HG03520 (cell line): ENCODE measurements at regions not wholly inside any gene's neighbourhood (a gene's known extent, or its start where the extent isn't known, plus 50 kb on each side); places are given as distances from the start of the nearest gene placed in this dataset.

Experiments used
- ATAC-seq: cut with Tn5 transposase; IDR thresholded peaks from one replicate; pipeline ENCODE4 v1.9.1; 2021; ENCODE audit warnings: mild to moderate bottlenecking, moderate library complexity; ENCODE audit not compliant: unreplicated experiment

DNA sequence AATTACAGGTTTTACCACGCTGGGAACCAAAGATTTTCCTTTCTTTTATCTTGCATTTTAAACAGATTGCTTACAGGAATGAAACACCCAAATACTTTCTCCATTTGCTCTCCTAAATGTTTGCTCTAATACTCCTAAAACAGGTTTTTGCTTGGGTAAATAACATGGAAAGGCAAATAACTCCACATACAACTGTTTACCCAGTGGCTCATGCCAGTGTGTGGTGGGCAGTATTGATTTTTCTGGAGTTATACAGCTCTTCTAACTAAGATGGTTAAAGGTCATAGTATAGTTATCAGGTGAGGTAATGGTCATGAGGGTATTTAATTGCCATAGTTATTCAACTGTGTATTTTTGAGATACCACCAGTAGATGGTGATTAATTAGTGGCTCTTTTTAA lies 61.2 kb upstream of the RAB27B start:
- ATAC-seq = no peak

- ATAC-seq = no peak
These were observed 58.5 kb upstream of the RAB27B start for GRCh38 chr18:54769526-54770464.

DNA sequence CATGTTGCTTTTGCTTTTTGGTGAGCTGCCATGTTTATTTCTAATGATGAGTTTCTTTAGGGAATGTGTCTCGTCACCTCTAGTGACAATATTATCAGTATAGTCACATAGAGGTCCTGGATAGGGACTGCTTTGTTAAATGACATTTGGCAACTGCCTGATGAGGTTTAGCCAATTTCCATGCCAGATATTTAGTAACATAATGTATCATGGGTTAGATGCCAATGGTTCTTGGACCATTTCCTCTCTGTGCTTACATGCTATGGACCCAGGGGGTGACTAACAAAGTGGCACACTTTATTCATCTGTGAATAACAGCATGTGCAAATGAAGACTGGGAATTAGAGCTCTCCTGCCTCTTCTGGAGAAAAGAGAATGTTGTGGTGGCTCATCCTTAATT lies 56.2 kb upstream of the RAB27B start:
- ATAC-seq = no peak

DNA sequence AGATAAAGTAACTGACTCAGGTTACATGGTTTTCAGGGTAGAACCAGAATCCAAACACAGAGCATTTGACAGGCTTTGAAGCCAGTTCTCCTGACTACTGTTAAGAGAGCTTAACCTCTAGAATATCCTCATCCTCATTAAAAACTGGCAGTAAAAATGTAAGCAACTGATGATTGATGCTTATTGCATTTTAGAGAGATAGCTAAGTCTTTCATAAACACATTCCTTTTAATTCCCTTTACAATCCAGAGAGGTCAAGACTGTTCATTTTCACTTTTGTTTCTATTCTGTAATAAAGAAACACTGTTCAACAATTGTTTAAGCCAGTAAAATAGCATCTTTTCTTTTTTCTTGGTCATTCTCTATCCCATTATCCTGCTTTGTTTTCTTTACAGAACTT lies 53.9 kb upstream of the RAB27B start:
- no peak for ATAC-seq

GRCh38 chr18:54774981-54775665 lies 53.2 kb upstream of the RAB27B start:
- no peak for ATAC-seq

- ATAC-seq = no peak
These were observed 52.6 kb upstream of the RAB27B start for GRCh38 chr18:54775686-54776085.

DNA sequence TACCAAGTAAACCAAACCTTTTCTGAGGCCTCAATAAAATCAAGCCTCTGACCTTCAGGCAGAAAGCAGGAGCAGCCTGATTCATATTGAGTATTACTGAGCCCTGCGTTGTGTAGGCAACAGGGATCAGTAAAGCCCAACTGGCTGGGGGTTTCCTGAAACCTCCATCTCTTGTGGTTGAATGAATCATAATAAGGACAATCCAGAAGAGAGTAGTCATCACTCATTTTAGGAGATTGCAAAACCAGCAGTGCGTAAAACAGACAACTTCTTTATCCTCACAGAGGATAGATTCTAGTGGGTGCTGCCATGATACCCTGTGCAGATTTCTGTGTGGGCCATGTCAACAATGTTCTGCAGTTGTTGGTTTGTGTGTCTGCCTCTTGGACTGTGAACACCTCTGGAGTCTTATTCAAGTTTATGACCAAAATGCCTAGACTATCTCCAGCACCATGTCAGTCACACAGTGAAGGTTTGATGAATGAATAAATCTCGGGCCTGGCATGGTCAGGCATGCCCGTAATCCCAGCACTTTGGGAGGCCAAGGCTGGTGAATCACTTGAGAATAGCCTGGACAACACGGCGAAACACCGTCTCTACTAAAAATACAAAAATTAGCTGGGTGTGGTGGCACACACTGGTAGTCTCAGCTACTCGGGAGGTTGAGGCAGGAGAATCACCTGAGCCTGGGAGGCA lies 51.8 kb upstream of the RAB27B start:
- peak; percentile 79 for ATAC-seq

DNA sequence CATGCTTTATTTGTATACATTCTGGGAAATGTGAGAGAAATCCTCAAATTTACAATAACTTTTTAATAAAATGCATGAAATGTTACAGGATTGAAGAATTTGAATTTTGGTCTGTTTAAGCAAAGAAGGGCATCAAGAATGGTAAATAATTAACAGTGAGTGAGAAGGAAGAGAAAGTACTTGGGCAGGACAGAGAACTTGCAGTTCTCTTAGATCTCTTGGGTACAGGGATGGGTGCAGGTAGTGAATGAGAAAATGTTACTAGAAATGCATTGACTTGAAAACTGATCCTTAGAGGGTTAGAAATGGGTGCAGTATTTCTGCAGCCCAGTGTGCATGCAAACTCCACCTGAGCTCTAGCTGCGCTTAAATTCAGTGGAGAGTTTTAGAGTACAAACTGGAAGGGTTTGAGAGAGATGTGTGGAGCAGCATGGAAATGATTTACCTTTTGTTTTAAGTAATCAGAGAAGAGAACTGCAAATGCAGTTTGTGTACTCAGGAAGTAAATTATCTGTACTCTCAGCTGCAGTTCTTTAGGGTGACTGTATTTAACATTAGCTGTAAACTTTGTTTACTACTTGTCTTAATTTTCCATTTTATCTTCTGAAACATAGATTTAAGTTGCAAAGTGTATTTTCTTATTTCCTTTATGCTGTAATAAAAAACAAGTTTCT lies 51.0 kb upstream of the RAB27B start:
- ATAC-seq = no peak

DNA sequence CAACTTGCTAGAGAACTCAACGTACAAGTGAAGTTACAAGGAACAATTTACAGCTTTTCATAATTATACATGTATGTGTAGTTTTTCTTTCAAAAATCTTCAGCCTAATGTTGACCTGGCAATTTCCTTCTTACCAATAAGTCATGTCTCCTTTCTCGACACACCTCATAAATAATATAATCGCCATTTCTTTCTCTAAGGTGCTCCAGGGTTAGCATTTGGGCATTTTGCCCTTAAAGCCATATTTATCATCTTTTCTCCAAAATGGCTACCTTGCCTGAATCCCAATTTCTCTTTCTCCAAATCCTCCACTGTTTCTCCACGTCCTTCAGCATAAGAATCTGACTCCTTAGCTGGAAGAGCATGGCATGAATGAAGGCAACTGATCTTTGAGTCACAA lies 50.3 kb upstream of the RAB27B start:
- no peak for ATAC-seq
